NCI-H1930 (cell line): ENCODE measurements at regions not wholly inside any gene's neighbourhood (a gene's known extent, or its start where the extent isn't known, plus 50 kb on each side); places are given as distances from the start of the nearest gene placed in this dataset.
"Not testable (repeated sequence)": the region's sequence is repeated elsewhere in the genome, so short reads cannot be mapped to it uniquely, and the experiment has no call there.

Source experiments
- DNase-seq, 2 experiments: peaks; one replicate each; lab custom pipeline; 2025; lab: John Stamatoyannopoulos, UW

DNA sequence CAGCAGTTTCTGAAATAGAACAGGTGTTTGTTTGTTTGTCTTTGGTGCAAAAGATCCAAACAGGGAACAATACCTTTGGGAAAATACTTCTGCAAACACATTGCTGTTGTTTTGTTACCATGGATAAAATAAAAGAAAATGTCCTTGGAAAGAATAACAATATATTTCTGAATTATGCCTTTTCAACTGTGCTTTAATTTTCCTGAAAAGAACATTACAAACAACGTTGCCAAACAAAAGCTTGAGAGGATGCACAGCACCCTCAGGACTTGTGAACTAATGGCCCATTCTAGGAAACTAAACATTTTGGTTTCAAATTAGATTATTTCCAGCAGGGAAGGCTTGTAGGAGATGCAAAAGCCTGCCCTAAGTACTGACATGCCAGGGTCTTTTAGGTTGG, 967.2 kb downstream of the TLE4 start:
- DNase-seq = peak; percentile 5 to 18

DNA sequence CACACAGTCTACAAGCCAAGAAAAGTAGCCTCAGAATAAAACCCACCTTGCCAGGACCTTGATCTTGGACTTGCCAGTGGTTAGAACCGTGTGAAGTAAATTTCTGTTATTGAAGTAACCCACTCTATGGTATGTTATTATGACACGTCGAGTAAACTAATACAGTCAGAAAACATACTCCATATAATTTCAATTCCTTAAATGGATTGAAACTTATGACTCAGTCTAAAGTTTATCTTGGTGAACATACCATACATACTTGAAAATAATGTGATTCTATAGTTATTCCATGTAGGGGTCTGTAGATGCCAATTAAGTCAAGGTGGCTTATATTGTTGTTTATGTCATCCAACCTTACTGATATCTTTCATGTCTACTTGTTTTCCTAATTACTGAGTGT, 950.7 kb downstream of the TLE4 start:
- no peak for DNase-seq

DNA sequence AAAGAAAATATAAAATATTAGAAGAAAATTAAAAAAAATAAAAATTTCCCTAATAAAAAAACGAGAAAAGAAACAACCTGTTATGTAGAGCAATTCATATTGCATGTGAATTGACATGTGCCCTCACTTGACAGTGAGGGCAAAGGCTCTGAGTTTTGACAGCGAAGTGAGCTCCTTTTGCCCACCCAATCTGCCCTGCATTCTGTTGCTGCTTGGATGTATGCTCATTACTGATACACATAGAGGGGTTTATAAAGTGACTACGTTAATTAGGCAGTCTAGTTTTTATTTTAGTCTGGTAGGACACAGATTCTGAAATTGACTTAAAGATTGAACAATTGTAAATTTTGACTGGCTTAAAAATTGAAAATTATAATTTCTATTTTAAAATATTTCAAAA, 949.4 kb downstream of the TLE4 start:
- DNase-seq = no peak

DNA sequence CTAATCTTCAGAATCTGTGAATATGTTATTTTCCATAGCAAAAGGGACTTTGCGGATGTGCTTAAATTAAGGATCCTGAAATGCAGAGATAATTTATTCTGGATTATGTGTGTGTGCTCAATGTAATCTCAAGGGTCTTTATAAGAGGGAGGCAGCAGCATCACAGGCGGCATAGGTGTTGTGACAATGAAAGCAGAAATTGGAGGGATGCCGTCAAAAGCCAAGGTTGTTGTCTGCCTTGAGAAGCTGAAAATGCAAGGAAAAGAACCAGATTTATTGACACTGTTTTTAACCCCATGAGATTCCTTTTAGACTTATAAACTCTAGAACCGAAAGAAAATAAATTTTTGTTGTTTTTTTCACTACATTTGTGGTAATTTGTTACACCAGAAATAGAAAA, 948.5 kb downstream of the TLE4 start:
- DNase-seq = no peak

DNA sequence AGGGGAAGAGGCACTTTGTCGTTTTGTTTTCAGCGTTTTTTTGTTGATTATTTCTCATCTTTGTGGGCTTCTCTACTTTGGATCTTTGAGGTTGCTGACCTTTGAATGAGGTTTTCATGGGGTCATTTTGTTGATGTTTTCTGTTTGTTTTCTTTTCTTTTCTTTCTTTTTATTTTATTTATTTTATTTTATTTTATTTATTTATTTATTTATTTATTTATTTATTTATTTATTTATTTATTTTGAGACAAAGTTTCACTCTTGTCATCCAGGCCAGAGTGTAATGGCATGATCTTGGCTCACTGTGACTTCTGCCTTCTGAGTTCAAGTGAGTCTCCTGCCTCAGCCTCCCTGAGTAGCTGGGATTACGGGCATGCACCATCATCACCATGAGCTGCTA, 946.7 kb downstream of the TLE4 start:
- no peak for DNase-seq

DNA sequence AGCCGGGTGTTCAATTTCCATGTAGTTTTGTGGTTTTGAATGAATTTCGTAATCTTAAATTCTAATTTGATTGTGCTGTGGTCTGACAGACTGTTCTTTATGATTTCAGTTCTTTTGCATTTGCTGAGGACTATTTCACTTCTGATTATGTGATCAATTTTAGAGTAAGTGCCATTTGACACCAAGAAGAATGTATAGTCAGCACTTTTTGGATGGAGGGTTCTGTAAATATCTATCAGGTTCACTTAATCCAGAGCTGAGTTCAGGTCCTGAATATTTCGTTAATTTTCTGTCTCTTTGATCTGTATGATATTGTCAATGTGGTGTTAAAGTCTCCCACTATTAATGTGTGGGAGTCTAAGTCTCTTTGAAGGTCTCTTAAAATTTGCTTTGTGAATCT, 944.9 kb downstream of the TLE4 start:
- DNase-seq = no peak

DNA sequence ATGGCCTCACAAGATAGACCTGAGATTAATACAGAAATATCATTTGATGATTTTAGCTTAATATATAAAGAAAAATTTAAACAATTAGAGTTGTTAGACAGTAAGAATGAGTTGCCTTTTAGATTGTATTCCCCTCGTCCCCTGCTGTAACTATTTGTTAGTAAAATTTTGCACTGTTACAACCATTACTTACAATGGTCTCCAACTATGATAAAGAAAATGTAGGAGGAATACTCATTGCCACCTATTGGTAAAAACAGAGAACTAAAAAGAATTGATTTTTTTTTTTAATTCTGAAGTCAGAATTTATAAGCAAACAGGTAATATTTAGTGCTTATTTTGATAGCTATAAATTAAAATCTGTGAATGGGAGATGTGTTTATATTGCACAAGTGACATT, 937.6 kb downstream of the TLE4 start:
- DNase-seq = no peak

DNA sequence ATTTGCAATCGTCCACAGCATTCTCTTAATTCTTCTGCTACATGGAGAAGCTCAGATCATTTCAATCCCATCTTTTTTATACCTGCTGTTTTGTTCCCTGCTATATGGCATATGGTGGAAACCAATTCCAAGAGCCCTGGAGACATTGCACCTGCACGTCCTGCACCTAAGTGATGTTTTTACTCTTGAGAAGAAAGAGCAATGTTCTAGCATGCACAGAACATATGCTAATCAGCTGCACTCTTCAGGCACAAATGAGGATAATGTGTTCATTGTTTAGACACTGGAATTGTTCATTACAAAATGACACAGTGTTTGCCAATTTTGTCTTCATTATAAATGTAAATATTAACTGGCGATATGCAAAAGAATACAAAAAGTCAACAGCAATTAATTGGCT, 935.8 kb downstream of the TLE4 start:
- no peak for DNase-seq

DNA sequence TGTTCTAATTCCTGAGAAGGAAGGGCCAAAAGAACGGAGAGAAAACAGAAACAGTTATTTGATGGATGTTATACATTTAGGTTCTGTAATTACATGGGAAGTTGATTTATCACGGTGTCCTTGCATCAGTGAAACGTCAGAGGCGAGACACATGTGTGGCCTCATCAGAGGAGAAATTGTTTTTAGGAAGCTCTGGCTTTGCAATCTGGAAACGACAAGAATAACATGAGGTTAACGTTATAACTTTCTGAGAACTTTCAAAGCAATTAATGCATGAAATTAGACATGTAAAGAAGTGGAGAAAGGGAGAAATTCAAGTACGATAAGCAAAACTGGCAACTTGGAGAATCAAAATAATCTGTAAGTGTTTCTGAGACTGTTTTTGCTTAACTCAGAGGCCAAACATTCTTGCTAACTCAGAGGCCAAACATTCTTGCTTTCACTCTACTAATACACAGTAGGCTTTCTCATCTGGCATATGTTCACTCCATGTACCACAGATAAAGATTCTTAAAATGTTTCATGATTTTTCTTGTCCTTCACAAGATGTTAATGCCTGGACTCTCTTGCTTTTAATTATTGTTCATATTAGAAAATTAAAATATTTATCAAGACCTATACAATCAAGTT, 933.0 kb downstream of the TLE4 start:
- DNase-seq = no peak

DNA sequence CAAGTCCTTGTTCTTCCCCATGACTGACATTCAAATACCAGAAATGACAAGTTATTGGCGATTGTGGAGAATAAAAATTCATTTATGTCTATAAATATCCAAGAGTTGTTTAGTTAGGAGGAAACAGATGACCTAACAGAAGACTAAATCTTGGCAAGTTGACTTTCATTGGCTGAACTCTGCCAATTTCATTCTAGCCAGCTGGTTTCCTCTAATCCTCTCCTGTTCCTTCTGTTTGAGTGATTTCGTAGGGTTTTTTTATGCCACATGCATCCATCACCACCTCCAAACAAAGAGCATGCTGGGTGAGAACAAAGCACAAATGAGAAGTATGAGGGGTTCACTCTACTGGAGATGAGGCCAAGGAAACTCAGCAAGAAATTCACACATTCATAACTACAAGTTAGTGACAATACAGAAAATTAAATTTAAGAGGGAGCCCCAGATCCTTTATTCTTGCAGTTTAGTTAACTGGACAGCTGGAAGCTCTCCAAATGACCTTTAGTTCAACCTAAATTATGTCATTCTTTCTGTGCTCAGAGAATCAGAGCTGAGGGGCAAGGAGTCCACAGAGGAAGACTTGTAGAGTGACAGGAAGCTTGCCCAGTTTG, 932.0 kb downstream of the TLE4 start:
- DNase-seq = no peak

DNA sequence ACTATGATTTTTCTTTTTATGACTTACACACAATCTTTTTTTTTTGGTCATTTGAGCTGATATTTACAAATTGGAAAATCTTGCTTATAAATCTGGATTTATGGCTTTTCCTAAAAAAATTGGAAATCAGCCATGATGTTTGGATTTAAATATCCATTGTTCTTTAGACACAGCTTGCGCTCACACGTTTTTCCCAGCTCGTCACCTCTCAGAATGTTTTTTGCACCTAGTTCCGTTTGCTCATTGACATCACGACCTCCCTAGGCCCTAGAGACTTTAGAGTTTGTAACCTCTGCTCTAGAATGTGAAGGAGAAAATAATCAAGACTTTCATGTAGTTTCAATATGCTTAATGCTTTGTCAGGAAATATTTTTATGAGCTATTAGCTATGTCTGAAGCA, 930.5 kb downstream of the TLE4 start:
- DNase-seq = no peak

DNA sequence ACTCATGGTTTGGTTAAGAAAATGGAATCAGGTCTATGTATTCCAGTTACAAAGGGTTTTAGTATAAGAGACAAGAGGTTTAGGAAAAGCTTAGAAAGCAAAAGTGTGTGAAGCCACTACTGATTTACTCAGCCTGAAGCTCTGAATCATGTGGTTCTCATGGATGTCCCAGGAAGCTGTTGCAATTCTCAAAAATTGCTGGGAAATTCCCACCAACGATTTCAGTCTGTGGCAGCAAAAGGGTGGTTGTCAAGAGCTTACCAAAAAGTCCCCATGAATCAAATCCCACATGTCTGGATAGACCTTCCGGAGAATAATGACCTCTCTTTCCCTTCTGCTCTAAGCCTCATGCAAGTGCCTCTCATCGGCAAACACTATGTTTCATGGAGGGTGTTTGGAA, 929.9 kb downstream of the TLE4 start:
- no peak for DNase-seq

DNA sequence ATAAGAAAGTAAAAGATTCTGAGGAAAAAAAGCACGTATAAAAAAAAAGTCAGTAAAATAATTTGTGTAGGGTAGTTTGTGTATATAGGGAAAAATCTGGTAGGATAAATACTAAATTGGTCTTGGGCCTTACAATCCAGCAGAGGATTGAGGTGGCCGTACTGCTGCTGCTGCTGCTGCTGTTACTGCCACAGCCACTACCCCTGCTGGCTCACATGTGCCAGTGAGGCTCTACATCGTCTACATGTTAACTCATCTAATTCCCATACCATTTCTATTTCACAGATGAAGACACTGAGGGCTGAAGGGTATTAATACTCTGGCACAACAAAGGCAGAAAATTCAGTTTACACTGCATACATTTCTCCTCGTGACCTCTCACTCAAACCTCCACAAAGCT, 928.5 kb downstream of the TLE4 start:
- DNase-seq = no peak

DNA sequence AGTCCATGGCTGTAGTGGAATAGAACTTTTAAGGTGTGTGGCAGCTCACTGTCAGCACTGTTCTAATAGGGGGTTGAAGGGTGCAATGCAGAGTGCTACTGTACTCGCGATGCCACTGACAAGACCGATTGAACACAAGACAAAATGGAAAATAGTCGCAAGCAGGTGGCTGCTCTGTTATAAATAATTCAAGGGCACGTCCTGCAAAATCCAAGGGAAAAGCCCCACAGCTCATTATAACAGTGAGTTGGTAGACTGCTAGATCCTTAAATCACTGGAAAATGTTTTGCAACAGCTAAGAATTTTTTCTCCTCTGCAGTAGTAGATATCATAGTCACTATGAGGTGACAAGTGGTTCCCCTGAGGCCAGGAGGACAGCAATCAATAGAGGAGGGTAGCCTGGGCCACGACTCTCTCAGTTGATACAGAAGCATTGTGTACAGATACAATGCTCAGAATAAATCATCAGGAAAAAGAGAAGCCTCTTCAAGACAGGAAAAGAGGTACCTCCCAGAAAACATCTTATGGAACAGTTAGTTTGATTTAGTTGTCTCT, 926.3 kb downstream of the TLE4 start:
- DNase-seq = no peak

DNA sequence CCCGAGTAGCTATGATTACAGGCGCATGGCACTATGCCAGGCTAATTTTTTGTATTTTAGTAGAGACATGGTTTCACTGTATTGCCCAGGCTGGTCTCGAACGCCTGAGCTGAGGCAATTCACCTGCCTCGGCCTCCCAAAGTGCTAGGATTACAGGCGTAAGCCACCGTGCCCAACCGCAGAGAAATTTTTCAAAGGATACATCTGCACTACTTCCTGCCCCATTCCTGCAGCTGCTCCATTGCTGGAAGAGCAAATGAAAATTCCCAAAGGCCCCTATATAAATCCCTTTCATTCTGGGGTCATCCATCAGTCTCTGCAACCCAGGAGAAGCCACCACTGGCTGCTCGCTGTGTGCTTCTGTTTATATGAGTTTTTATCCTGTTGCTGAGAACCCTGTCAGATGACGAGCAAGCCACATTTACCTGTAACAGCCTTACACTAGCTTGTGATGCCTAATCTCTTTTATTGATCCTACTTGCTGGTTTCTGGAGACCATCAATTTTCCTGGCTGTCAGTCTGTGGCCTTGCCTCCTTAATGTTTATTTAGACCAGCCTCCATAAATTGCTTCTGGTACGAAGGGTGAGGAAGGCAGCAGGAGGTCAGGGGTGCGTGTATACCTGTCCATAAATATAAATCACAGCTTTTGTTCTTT, 925.3 kb downstream of the TLE4 start:
- DNase-seq = no peak

DNA sequence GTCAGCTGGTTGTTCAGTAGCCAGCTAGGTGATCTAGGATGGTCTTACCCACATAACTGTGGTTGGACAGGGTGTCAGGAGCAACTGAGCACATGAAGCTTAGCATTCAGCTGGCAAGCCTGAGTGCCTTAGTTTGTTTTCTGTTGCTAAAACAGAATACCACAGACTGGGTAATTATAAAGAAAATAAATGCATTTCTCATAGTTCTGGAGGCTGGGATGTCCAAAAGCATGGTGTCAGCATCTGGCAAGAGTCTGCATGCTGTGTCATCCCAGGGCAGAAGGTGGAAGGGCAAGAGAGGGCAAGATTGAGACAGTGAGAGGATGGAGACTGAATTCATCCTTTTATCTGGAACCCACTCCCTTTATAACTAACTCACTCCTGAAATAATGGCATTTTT, 921.5 kb downstream of the TLE4 start:
- no peak for DNase-seq

DNA sequence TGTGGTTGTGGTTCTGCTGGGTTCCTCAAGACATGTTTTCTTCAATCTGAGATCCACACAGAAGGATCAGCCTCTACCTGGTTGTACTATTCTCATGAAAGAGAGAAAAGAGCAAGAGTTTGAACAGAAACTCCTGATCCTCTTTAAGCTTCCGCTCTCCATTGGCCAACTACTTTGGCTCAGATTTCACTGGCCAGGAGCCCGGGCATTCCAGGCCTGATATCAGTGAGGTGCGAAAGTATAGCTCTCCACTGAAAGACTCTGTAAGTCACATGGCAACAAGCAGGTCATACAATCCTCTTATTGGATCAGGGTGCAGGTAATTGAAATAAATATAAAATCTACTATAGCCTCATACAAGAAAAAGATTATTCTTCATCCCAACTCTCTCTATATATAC, 920.5 kb downstream of the TLE4 start:
- DNase-seq = no peak

DNA sequence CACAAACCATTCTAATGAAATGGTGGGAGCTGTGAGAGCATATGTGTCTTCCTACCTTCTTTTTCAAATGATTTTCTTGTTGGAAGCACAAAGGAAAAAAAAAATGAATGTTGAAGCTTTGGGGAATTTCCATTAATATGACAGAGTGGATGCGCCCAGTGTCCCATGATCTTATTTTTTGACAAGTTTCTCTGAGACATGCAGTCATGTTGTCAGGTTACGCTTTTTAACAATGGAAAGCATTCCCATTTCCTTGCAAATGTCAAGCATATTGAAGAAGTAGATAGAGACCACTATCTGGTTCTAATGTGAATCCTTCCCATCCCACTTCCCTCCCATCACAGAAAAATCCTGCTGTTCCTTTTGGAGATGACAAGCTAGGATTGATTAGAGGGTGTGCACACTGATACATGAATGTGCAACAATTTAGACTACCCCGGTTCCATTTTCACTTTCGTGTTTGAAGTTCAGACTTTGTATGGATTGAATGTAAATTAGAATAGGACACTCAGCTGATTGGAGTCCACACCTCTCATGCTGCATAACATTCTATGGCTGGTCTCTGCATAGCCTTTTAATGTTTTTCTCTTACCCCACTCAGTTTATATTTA, 919.4 kb downstream of the TLE4 start:
- DNase-seq = no peak

DNA sequence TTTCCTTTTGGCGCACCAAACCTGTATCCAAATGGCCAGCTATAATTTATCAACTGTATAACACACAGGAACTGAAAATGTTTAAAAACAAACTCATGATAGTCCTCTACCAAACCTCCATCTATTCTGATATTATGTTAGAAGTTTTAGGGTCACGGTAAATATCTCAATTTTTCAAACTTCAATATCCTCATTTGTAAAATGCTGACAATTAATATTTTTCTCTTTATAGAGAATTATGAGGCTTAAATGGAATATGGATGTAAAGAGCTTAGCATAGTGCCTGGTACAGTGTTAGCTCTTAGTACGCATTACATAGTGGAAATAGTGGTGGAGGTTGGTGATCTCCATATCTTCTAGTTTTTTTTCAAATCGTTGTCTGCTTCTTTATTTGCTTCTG, 917.6 kb downstream of the TLE4 start:
- DNase-seq = no peak

DNA sequence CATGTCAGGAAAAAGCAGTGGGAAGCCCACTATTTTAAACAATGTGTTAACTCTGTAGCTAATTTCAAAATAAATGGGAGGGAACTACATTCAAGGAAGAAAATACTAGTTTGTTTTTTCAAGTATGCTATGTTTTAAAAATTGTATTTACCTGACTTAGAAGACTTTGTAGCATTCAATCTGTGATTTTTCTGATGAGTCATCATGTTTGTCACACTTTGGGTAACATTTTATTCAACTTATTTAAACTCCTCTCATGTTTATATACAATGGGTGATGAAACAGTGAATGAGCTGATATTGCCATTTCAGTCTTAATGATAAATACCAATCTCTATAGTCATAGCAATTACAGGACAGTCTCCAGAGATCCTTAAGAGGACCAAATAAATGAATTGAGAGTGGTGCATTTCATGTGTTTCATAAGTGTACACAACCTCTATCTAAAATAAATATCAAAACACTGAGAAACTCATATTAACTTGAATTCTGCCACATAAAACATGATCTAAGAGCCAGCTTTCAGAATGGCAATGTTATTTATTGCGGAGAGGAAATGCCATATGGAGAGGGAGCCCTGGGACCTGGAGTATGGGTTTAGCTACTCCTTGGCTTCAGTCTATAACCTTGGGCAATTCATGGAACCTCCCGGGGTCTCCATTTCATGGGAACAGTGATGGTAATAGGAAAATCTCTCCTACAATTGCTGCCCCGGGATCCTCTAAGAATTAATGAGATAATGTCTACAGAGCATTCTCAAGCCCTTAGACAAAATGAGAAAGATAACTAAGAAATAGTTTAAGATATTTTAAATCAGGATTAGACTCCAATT, 913.9 kb downstream of the TLE4 start:
- no peak for DNase-seq

DNA sequence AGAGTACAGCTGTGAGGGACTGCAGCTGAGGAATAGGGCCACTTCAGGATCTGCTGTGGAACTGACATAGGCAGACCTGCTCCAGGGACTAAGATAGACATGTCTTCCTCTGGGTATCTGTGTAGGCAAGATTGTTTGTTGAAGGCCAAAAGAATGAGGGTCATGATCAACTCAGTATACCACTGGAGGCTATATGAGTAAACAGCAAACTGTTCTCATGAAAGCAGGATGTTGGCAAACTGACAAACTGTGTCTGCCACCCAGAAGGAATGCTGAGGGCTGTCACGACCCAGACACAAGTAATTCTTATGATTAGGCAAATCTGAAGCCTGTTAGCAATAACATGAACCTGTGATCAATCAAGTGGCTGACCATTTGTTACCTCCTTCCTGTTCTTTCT, 910.5 kb downstream of the TLE4 start:
- DNase-seq = not testable (repeated sequence)

DNA sequence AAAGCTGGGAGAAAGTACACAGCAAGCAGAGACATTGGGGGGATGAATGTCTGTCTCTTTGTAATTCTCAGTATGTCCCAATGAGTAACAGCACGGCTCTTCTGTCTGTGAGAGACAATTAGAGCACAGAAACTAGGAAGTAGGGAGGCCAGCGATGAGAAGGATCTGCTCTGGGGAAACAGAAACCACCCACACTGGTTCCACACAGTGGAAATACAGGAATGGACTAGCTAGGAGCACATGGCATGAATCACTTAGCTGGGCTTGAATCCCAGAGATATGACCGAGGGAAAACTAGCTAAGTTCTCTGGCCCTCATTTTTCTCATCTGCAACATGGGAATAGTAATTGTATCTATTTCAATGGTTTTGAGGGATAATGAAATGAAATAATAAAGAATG, 895.9 kb downstream of the TLE4 start:
- no peak for DNase-seq
